Central memory CD8-positive, alpha-beta T cell (primary cell): ENCODE measurements at regions not wholly inside any gene's neighbourhood (a gene's known extent, or its start where the extent isn't known, plus 50 kb on each side); places are given as distances from the start of the nearest gene placed in this dataset.

ENCODE experiments used
- ATAC-seq: fragments of 150-1000 bp; cut with Tn5 transposase; replicated peaks from 2 replicates; pipeline ENCODE4 v1.10.0; 2022; ENCODE audit warnings: mild to moderate bottlenecking, moderate FRiP score, moderate number of reproducible peaks; ENCODE audit not compliant: poor library complexity, severe bottlenecking; ENCODE audit errors: extremely low read depth
- DNase-seq, 2 donors: peaks; one replicate each; pipeline ENCODE4 v3.0.0; 2021; ENCODE audit warnings: low spot score in 2 of 2
- H3K27ac Mint-ChIP-seq: one replicate; pipeline ENCODE4 v1.8.0; 2022; ENCODE audit warnings: low read depth, mild to moderate bottlenecking, moderate library complexity, mixed read lengths
- H3K27me3 Mint-ChIP-seq: one replicate; pipeline ENCODE4 v1.8.0; 2022; ENCODE audit warnings: mixed read lengths
- H3K36me3 Mint-ChIP-seq: one replicate; pipeline ENCODE4 v1.8.0; 2022; ENCODE audit warnings: mild to moderate bottlenecking, moderate library complexity, mixed read lengths; ENCODE audit not compliant: insufficient read depth
- H3K4me1 Mint-ChIP-seq: one replicate; pipeline ENCODE4 v1.8.0; 2022; ENCODE audit warnings: mixed read lengths
- H3K4me3 Mint-ChIP-seq: one replicate; pipeline ENCODE4 v1.8.0; 2022; ENCODE audit warnings: mild to moderate bottlenecking, moderate library complexity, mixed read lengths
- H3K9me3 Mint-ChIP-seq: one replicate; pipeline ENCODE4 v1.8.0; 2022; ENCODE audit warnings: mixed read lengths

- peaks cover 2% of the 10 kb centered on the region for H3K36me3 Mint-ChIP-seq
- DNase-seq (no peak), ATAC-seq (no peak)
- no peaks in the 10 kb centered on the region for H3K27me3 Mint-ChIP-seq
- peaks cover 11% of the 10 kb centered on the region for H3K4me1 Mint-ChIP-seq
- no peak overlapping the region for H3K4me3 Mint-ChIP-seq
- H3K9me3 Mint-ChIP-seq: no peaks in the 10 kb centered on the region
- peak overlapping the region; percentile 79 for H3K27ac Mint-ChIP-seq
Measured at GRCh38 chr3:4926892-4927291, 52.3 kb upstream of the BHLHE40 start.

DNA sequence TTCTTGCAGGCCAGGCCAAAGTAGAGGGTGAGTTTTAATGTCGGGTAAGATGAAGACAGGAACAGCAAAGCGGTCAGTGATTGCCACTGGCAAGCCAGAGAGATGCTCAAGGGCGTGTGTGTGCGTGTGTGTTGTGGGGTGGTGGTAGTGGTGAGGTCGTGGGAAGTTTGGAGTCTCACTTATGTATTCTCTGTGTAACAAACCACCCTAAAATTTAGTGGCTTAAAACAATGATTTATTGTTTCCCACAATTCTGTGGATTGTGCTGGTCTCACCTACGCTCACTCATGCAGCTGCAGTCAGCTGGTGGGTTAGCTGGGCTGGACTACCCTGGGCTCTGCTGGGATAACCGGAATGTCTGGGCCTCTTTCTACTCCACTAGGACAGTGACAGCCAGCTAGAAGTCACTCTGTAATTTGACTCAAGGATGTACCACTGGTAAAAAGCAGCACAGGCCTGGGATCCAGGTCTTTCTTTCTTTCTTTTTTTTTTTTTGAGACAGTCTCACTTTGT, 50.9 kb upstream of the BHLHE40 start:
- Mint-ChIP-seq H3K36me3 (peaks cover 2% of the 10 kb centered on the region), H3K27ac (peak overlapping the region; percentile 79), H3K4me3 (no peak overlapping the region), H3K27me3 (no peaks in the 10 kb centered on the region), H3K9me3 (no peaks in the 10 kb centered on the region), H3K4me1 (peaks cover 11% of the 10 kb centered on the region)
- DNase-seq (no peak), ATAC-seq (no peak)
